ENCODE measurements at regions not wholly inside any gene's neighbourhood (a gene's known extent, or its start where the extent isn't known, plus 50 kb on each side); places are given as distances from the start of the nearest gene placed in this dataset.

- TF ChIP-seq CTCF (conservative IDR thresholded peaks at IDR 0.05) = no peak
- no peak overlapping the region for H3K27ac ChIP-seq
These were observed 86.9 kb downstream of the FGF9 start for GRCh38 chr13:21757763-21758162.

- no peak overlapping the region for H3K27ac ChIP-seq
- no peak for TF ChIP-seq CTCF (conservative IDR thresholded peaks at IDR 0.05)
These were observed 87.6 kb downstream of the FGF9 start for GRCh38 chr13:21758441-21758840.

GRCh38 chr13:21759463-21759862 is 88.6 kb downstream of the FGF9 start:
- H3K27ac ChIP-seq = no peak overlapping the region
- no peak for TF ChIP-seq CTCF (conservative IDR thresholded peaks at IDR 0.05)

GRCh38 chr13:21759911-21760310 is 89.0 kb downstream of the FGF9 start:
- TF ChIP-seq CTCF (conservative IDR thresholded peaks at IDR 0.05) = no peak
- no peak overlapping the region for H3K27ac ChIP-seq

- no peak overlapping the region for H3K27ac ChIP-seq
- no peak for TF ChIP-seq CTCF (conservative IDR thresholded peaks at IDR 0.05)
These were observed 90.9 kb downstream of the FGF9 start for GRCh38 chr13:21761770-21762169.

- no peak overlapping the region for H3K27ac ChIP-seq
- TF ChIP-seq CTCF (conservative IDR thresholded peaks at IDR 0.05) = no peak
These were observed 91.6 kb downstream of the FGF9 start for GRCh38 chr13:21762512-21762911.

GRCh38 chr13:21767032-21767431 is 96.2 kb downstream of the FGF9 start:
- no peak for TF ChIP-seq CTCF (conservative IDR thresholded peaks at IDR 0.05)
- H3K27ac ChIP-seq = no peak overlapping the region

GRCh38 chr13:21771075-21771474 is 100.2 kb downstream of the FGF9 start:
- H3K27ac ChIP-seq = no peak overlapping the region
- no peak for TF ChIP-seq CTCF (conservative IDR thresholded peaks at IDR 0.05)
